Embryonic facial prominence (tissue), 1 donor: ENCODE measurements at regions not wholly inside any gene's neighbourhood (a gene's known extent, or its start where the extent isn't known, plus 50 kb on each side); places are given as distances from the start of the nearest gene placed in this dataset.
"Not testable (repeated sequence)": the region's sequence is repeated elsewhere in the genome, so short reads cannot be mapped to it uniquely, and the experiment has no call there.

Experiments
- DNase-seq: peaks from one replicate; pipeline ENCODE4 v3.0.0-alpha.2; 2016; ENCODE audit errors: extremely low spot score

GRCh38 chr6:14217728-14218518 lies 100.4 kb downstream of the CD83 start:
- no peak for DNase-seq

DNA sequence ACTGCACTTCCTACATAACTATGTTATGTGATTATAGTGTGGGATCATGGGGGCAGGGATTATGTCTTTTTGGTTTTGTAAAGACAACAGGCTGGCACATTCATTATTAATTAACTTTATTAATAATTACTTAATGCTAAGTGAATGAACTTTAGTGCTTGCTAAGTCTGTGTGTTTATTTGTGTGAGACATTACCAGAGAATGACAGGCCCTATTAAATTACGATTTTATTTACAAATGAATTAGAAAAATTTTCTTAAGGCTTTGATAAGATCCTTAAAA lies 100.9 kb downstream of the CD83 start:
- no peak for DNase-seq

DNA sequence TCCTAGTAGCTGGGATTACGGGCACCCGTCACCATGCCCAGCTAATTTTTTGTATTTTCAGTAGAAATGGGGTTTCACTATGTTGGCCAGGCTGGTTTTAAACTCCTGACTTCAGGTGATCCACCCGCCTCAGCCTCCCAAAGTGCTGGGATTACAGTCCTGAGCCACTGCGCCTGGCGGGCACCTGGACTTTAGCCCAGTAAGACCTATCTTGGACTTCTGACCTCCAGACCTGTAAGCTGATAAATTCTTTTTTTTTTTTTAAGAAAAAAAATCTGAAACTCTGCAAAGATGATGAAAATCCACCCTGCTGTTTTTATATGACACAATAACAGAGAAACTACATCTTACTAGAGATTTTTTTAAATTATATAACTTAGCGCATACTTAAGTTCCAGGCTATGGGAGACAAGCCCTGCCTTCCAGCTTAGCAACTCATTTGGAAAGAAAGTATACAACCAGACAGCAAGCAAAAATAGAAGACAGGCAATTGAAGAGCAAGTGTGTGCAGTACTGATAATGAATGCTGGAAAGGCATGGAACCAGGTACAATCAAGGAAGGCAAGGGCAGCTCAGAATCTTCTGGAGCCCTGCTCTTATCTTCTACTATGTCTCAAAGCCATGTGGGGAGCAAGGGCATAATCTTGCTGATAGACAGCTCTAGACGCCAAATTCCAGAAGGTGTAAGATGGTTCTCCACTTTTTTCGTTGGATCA lies 104.2 kb downstream of the CD83 start:
- DNase-seq = no peak

DNA sequence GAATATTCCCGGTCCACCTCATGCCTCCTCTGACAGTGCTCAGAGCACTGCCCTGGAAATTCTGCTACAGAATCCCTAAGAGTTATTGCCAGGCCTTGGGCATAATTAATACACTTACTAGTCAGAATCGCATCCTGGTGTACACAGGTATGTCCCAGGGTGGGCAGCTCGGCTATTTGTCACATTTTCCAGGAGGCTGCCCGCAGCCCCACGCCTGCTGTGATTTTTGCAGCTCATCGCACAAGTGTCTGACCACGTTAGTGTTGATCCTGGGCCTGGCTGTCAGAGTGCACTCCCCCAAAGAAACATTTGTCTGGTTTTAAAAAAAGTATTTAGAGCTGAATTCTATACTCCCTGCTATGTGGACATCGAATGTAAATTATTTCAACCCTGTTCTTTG lies 105.4 kb downstream of the CD83 start:
- DNase-seq = no peak

GRCh38 chr6:14224359-14225103 lies 107.0 kb downstream of the CD83 start:
- DNase-seq = no peak

- no peak for DNase-seq
These were observed 108.6 kb downstream of the CD83 start for GRCh38 chr6:14226051-14226660.

DNA sequence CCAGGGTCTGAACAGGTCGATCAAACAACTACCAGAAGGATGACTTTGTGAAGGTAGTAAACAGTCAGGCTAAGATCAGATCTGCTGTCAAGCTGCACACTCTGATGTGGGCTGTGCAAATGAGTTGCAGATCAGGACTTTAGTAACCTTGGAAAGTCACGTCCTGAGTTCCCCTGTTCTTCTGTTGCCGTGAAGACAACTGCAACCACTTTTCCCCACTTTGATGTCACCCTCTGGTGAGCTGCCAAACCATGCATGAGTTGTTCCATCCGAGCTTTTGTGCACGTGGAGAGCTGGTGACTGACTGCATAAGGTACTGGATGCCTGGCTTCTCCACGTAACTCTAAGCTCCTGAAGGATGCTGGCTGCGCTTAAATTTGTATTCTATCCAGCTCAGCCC lies 111.0 kb downstream of the CD83 start:
- DNase-seq = no peak

DNA sequence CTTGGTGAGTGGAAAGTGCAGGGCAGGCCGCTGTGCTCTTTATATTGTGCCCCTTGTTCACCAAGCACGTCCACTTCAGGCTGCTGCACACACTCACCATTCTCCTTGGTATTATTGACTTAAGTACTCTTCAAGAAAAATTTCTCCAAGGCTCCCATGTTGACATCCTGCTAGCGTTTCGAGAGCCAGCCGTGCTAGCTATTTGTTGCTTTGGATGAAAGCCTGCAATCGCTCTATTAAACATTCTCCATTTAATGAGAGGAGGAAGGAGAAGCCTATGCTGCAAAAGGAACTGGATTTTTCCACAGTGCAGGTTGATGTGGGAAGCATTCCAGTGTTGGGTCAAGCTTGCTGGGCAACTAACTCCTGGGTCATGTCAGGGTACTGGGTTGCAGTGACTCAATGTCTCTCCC lies 113.5 kb downstream of the CD83 start:
- DNase-seq = no peak

- DNase-seq = no peak
These were observed 114.1 kb downstream of the CD83 start for GRCh38 chr6:14231501-14232280.

DNA sequence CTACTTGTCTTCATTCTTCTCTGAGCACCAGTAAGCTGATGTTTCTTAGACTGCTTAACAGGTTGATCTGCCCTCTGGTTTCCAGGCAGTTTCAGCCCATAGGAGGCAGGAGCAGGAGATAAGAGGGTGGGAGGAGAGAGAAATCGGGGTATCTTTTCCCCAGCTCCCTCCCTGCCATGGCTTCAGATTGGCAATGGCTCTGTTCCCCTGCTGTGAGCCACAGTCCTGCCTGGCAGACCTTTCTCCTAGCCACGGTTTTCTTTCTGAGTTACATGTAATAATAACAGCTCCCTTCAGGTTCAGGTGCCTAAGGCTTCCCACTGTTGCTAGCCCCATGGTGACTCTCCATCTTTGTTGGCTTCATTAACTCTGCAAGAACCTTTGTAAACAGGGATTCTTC lies 115.3 kb downstream of the CD83 start:
- DNase-seq = no peak

GRCh38 chr6:14235653-14236356 lies 118.2 kb downstream of the CD83 start:
- no peak for DNase-seq

GRCh38 chr6:14239097-14239496 lies 121.5 kb downstream of the CD83 start:
- no peak for DNase-seq

DNA sequence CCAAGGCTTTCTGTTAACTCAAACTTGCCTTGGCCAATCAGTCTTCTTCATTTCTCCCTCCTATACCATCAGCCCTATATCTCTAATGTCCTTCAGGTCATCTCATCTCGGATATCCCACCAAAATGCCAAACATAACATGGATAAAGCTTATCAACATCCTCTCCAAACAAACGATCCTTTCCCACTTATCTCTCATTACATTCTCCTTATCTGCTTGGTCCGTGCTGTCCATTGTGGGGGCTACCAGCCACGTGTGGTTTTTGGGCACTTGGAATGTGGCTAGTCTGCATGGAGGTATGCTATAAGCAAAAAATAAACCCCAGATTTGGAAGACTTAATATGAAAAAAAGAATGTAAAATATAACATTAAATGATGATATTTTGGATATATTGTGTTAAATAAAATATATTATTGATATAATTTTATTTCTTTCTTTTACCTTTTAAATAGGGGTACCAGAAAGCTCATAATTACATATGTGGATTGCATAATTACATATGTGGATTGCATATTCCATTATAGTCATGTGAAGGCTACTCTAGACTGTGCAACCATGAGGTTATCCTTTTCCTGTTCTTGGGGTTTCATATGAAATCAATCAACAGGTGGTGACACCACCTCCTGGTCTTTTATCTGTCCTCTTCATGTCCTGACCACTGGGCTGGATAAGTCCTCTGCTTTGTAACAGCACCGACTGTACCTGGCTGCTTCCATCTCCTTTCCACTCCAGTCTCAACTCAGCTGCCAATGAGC lies 123.0 kb downstream of the CD83 start:
- no peak for DNase-seq

- DNase-seq = no peak
These were observed 123.9 kb downstream of the CD83 start for GRCh38 chr6:14241255-14242070.

- DNase-seq = not testable (repeated sequence)
These were observed 125.3 kb downstream of the CD83 start for GRCh38 chr6:14242912-14243311.

- no peak for DNase-seq
These were observed 126.0 kb downstream of the CD83 start for GRCh38 chr6:14243597-14243996.

DNA sequence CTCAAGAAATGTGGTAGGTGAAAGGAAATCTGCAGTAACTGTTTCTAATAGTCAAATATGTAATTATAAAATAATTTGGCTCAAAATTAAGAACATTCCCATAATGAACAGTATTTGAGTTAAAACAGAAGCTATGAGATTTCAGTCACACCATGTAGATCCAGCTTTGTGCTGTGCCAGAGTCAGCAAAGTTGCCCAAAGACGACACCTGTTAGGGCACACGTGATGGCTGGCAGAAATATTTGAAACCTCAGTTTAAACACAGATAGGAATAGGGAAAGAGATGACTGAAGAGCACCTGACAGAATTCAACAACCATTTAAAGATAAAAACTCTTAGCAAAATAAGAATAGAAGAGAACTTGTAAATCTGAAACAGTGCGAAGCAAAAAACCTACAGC lies 129.3 kb downstream of the CD83 start:
- no peak for DNase-seq

DNA sequence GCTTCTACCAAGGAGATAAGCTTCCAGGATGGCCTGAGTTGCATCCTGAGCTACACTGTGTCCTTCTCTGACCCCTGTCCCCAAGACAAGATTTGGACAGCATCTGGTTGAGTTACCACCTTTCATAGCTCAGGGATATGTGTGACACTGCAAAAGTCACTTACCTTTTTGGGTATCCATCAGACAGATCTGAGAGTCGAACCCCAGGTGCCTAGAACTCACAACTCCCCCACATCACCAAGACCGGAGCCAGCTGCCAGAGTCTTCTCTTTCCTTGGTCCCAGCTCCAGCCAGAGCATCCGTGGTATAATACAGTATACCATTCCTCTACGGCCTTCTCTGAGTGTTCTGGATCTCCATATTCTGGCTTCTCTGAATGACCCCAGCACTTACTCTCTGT lies 133.0 kb downstream of the CD83 start:
- no peak for DNase-seq

GRCh38 chr6:14252271-14252850 lies 134.8 kb downstream of the CD83 start:
- no peak for DNase-seq
